GM18505 (cell line): ENCODE measurements at regions not wholly inside any gene's neighbourhood (a gene's known extent, or its start where the extent isn't known, plus 50 kb on each side); places are given as distances from the start of the nearest gene placed in this dataset.

Source experiments
- ATAC-seq: cut with Tn5 transposase; IDR thresholded peaks from one replicate; pipeline ENCODE4 v1.9.1; 2021; ENCODE audit not compliant: unreplicated experiment
- POLR2A ChIP-seq: IDR thresholded peaks from 4 replicates; pipeline ENCODE4 v1.6.1; 2011; ENCODE audit warnings: borderline replicate concordance; ENCODE audit not compliant: insufficient read depth, insufficient read length; ENCODE audit errors: extremely low read depth

- no peak for ATAC-seq
- TF ChIP-seq POLR2A = no peak
Measured at GRCh38 chr13:104823071-104823470, 1712.4 kb downstream of the EFNB2 start.

GRCh38 chr13:104817271-104817670, 1718.2 kb downstream of the EFNB2 start:
- TF ChIP-seq POLR2A = no peak
- ATAC-seq = no peak

GRCh38 chr13:104816726-104817125, 1718.7 kb downstream of the EFNB2 start:
- no peak for ATAC-seq
- TF ChIP-seq POLR2A = no peak

- ATAC-seq = no peak
- no peak for TF ChIP-seq POLR2A
Measured at GRCh38 chr13:104810242-104810641, 1725.2 kb downstream of the EFNB2 start.

GRCh38 chr13:104809483-104809882, 1726.0 kb downstream of the EFNB2 start:
- TF ChIP-seq POLR2A = no peak
- no peak for ATAC-seq

GRCh38 chr13:104805346-104805745, 1730.1 kb downstream of the EFNB2 start:
- no peak for ATAC-seq
- no peak for TF ChIP-seq POLR2A

GRCh38 chr13:104799152-104799551, 1732.9 kb upstream of the SLC10A2 start:
- no peak for TF ChIP-seq POLR2A
- ATAC-seq = no peak

GRCh38 chr13:104798486-104798885, 1732.3 kb upstream of the SLC10A2 start:
- TF ChIP-seq POLR2A = no peak

GRCh38 chr13:104796581-104796980, 1730.4 kb upstream of the SLC10A2 start:
- no peak for TF ChIP-seq POLR2A
- no peak for ATAC-seq

More at GRCh38 chr13:104798486-104798885, 1732.3 kb upstream of the SLC10A2 start:
- no peak for ATAC-seq

GRCh38 chr13:104785952-104786351, 1719.7 kb upstream of the SLC10A2 start:
- no peak for TF ChIP-seq POLR2A
- ATAC-seq = no peak

GRCh38 chr13:104784891-104785290, 1718.7 kb upstream of the SLC10A2 start:
- no peak for ATAC-seq
- no peak for TF ChIP-seq POLR2A

- no peak for TF ChIP-seq POLR2A
- no peak for ATAC-seq
Measured at GRCh38 chr13:104782741-104783140, 1716.5 kb upstream of the SLC10A2 start.

- no peak for ATAC-seq
- no peak for TF ChIP-seq POLR2A
Measured at GRCh38 chr13:104779311-104779993, 1713.2 kb upstream of the SLC10A2 start.

GRCh38 chr13:104773775-104774174, 1707.6 kb upstream of the SLC10A2 start:
- TF ChIP-seq POLR2A = no peak
- ATAC-seq = peak; percentile 56

GRCh38 chr13:104769545-104769944, 1703.3 kb upstream of the SLC10A2 start:
- no peak for ATAC-seq
- no peak for TF ChIP-seq POLR2A

- no peak for TF ChIP-seq POLR2A
- ATAC-seq = no peak
Measured at GRCh38 chr13:104766319-104766718, 1700.1 kb upstream of the SLC10A2 start.

GRCh38 chr13:104764600-104764999, 1698.4 kb upstream of the SLC10A2 start:
- ATAC-seq = no peak
- TF ChIP-seq POLR2A = no peak
